ENCODE measurements at regions not wholly inside any gene's neighbourhood (a gene's known extent, or its start where the extent isn't known, plus 50 kb on each side); places are given as distances from the start of the nearest gene placed in this dataset.

DNA sequence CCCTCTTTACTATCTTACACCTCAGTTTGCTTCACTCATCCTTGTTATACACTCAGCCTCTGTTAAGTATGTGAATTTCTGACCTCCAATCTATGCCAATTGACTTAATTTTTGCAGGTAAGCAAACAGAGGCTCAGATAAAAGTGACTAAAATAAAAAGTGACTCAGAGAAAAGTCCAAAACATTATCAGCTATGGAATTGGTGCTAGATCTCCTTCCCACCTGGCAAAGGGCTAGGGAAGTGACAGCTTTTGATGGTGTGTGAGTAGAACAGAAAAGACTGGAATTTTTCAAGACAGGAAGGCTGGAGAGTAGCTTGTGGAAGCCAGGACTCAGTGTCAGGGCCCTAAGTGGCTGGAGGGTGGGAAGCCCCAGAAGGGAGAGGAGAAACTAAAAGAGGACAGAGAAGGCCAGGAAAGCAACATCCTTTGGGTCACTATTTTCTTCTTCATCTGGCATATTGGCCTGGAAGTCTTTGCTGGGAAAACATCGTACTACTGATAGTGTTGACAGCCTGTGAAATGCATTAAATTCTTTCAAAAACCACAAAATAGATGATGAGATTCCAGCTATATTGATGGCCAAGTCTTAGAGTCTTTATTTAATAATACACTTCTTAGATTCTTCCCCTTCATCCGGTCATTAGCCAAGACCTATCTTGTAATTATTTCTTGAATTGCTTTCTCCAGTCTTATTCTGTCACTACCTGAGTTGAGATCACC lies 392.8 kb downstream of the RAPGEF2 start:
- Histone ChIP-seq H3K36me3 (ENCODE audit: control insufficient read depth in 2 of 2, insufficient read depth in 2 of 2, low read length in 1 of 2) (no peaks in the 10 kb centered on the region), H4K20me1 (ENCODE audit: control insufficient read depth, insufficient read depth) (no peaks in the 10 kb centered on the region), H2AFZ (ENCODE audit: control insufficient read depth, low read depth, low read length) (no peak overlapping the region), H3K4me3 (no peak overlapping the region), H3K9ac (ENCODE audit: control insufficient read depth, insufficient read depth, low read length) (no peak overlapping the region), H3K9me3 (replicated peaks; ENCODE audit: control insufficient read depth, insufficient read depth, low read length) (no peaks in the 10 kb centered on the region), H3K4me1 (ENCODE audit: control insufficient read depth, insufficient read depth, low read length) (no peaks in the 10 kb centered on the region), H3K79me2 (ENCODE audit: control insufficient read depth, insufficient read depth, low read length) (no peaks in the 10 kb centered on the region), H3K27ac (ENCODE audit: control insufficient read depth, insufficient read depth) (no peak overlapping the region), H3K4me2 (ENCODE audit: control insufficient read depth, insufficient read depth) (no peak overlapping the region), H3K27me3 (replicated peaks in 1 of 2; ENCODE audit: control insufficient read depth in 2 of 2, insufficient read depth in 2 of 2, low read length in 1 of 2) (no peaks in the 10 kb centered on the region)
- POLR2A ChIA-PET, result no interaction called here
- BruUV-seq (replicated peaks), result no TSS peak
- no peak for ATAC-seq
- in situ Hi-C loops (cut with MboI) (no loop called here), intact Hi-C loops (cut with micrococcal nuclease; ENCODE audit: unreplicated experiment) (no loop called here)
- CTCF ChIA-PET, result interaction anchor here (2.1 kb wide), 1 partner anchor 10 kb away, joined by 7 read pairs; no protein-coding TSS in a partner anchor
- no peak for DNase-seq (ENCODE audit: low read depth, low spot score)
- RAD21 ChIA-PET (ENCODE audit: unreplicated experiment), result no interaction called here
- SMC1A ChIA-PET (ENCODE audit: uncharacterized antibody, unreplicated experiment), result no interaction called here
- 31% methylated on average over 2 of the region's 2 CpGs for WGBS (ENCODE audit: insufficient coverage, insufficient replicate concordance, low lambda C conversion rate, missing lambda C conversion rate)
- no peak for TF ChIP-seq SP1 (IDR thresholded peaks at IDR 0.05; ENCODE audit: low read depth, low read length)
- TF ChIP-seq, protein P1, sequence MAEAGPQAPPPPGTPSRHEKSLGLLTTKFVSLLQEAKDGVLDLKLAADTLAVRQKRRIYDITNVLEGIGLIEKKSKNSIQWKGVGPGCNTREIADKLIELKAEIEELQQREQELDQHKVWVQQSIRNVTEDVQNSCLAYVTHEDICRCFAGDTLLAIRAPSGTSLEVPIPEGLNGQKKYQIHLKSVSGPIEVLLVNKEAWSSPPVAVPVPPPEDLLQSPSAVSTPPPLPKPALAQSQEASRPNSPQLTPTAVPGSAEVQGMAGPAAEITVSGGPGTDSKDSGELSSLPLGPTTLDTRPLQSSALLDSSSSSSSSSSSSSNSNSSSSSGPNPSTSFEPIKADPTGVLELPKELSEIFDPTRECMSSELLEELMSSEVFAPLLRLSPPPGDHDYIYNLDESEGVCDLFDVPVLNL (IDR thresholded peaks at IDR 0.05; ENCODE audit: low read depth, low read length), result no peak
- no peak for TF ChIP-seq SUPT20H (IDR thresholded peaks at IDR 0.05; ENCODE audit: borderline replicate concordance, control insufficient read depth, low read depth, low read length)
- TF ChIP-seq MXI1 (IDR thresholded peaks at IDR 0.05; ENCODE audit: low read depth, low read length), result no peak
- FAIRE-seq, result no peak

DNA sequence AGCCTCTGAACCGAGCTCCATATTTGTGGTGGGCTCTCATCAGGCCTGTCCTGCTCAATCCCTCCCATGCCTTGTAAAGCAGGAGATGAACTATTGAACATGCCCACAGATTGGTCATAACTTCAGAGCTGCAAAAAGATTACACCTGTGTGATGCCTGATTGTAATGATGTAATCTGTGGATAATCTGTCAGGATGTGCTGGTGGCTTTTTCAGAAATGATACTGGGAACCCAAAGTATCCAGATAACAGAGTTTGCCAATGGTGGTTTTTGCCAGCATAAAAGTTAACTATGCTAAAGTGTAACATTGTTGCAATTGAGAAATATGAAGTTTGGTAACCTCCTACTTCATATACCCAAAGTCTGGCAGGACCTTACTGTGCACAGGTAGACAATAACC lies 393.4 kb downstream of the RAPGEF2 start:
- Histone ChIP-seq H3K4me1 (ENCODE audit: control insufficient read depth, insufficient read depth, low read length) (no peaks in the 10 kb centered on the region), H3K9me3 (replicated peaks; ENCODE audit: control insufficient read depth, insufficient read depth, low read length) (no peaks in the 10 kb centered on the region), H3K27me3 (replicated peaks in 1 of 2; ENCODE audit: control insufficient read depth in 2 of 2, insufficient read depth in 2 of 2, low read length in 1 of 2) (no peaks in the 10 kb centered on the region), H3K4me3 (no peak overlapping the region), H3K36me3 (ENCODE audit: control insufficient read depth in 2 of 2, insufficient read depth in 2 of 2, low read length in 1 of 2) (no peaks in the 10 kb centered on the region), H2AFZ (ENCODE audit: control insufficient read depth, low read depth, low read length) (no peak overlapping the region), H3K9ac (ENCODE audit: control insufficient read depth, insufficient read depth, low read length) (no peak overlapping the region), H3K4me2 (ENCODE audit: control insufficient read depth, insufficient read depth) (no peak overlapping the region), H4K20me1 (ENCODE audit: control insufficient read depth, insufficient read depth) (no peaks in the 10 kb centered on the region), H3K27ac (ENCODE audit: control insufficient read depth, insufficient read depth) (no peak overlapping the region), H3K79me2 (ENCODE audit: control insufficient read depth, insufficient read depth, low read length) (no peaks in the 10 kb centered on the region)
- SMC1A ChIA-PET (ENCODE audit: uncharacterized antibody, unreplicated experiment), result no interaction called here
- FAIRE-seq (no peak), DNase-seq (ENCODE audit: low read depth, low spot score) (no peak), ATAC-seq (no peak)
- RAD21 ChIA-PET (ENCODE audit: unreplicated experiment), result interaction anchor here (1.8 kb wide), 1 partner anchor 9 kb away, joined by 6 read pairs; no protein-coding TSS in a partner anchor
- in situ Hi-C loops (cut with MboI), result no loop called here
- intact Hi-C loops (cut with micrococcal nuclease; ENCODE audit: unreplicated experiment), result no loop called here
- no TSS peak for BruUV-seq (replicated peaks)
- WGBS (ENCODE audit: insufficient coverage, insufficient replicate concordance, low lambda C conversion rate, missing lambda C conversion rate), result 0% methylated on average over 1 of the region's 1 CpG
- CTCF ChIA-PET, result interaction anchor here (2.1 kb wide), 1 partner anchor 11 kb away, joined by 7 read pairs; no protein-coding TSS in a partner anchor
- POLR2A ChIA-PET, result no interaction called here
- TF ChIP-seq, protein P2, sequence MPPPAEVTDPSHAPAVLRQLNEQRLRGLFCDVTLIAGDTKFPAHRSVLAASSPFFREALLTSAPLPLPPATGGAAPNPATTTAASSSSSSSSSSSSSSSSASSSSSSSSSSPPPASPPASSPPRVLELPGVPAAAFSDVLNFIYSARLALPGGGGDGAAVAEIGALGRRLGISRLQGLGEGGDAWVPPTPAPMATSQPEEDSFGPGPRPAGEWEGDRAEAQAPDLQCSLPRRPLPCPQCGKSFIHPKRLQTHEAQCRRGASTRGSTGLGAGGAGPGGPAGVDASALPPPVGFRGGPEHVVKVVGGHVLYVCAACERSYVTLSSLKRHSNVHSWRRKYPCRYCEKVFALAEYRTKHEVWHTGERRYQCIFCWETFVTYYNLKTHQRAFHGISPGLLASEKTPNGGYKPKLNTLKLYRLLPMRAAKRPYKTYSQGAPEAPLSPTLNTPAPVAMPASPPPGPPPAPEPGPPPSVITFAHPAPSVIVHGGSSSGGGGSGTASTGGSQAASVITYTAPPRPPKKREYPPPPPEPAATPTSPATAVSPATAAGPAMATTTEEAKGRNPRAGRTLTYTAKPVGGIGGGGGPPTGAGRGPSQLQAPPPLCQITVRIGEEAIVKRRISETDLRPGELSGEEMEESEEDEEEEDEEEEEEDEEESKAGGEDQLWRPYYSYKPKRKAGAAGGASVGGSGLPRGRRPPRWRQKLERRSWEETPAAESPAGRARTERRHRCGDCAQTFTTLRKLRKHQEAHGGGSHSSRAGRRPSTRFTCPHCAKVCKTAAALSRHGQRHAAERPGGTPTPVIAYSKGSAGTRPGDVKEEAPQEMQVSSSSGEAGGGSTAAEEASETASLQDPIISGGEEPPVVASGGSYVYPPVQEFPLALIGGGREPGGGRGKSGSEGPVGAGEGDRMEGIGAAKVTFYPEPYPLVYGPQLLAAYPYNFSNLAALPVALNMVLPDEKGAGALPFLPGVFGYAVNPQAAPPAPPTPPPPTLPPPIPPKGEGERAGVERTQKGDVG (CRISPR knock-in tag; IDR thresholded peaks at IDR 0.05), result no peak
- TF ChIP-seq, protein P3, sequence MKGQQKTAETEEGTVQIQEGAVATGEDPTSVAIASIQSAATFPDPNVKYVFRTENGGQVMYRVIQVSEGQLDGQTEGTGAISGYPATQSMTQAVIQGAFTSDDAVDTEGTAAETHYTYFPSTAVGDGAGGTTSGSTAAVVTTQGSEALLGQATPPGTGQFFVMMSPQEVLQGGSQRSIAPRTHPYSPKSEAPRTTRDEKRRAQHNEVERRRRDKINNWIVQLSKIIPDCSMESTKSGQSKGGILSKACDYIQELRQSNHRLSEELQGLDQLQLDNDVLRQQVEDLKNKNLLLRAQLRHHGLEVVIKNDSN (IDR thresholded peaks at IDR 0.05; ENCODE audit: borderline replicate concordance, extremely low read length, insufficient read depth, low read depth, low read length), result no peak
- TF ChIP-seq, protein P4, sequence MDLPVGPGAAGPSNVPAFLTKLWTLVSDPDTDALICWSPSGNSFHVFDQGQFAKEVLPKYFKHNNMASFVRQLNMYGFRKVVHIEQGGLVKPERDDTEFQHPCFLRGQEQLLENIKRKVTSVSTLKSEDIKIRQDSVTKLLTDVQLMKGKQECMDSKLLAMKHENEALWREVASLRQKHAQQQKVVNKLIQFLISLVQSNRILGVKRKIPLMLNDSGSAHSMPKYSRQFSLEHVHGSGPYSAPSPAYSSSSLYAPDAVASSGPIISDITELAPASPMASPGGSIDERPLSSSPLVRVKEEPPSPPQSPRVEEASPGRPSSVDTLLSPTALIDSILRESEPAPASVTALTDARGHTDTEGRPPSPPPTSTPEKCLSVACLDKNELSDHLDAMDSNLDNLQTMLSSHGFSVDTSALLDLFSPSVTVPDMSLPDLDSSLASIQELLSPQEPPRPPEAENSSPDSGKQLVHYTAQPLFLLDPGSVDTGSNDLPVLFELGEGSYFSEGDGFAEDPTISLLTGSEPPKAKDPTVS (IDR thresholded peaks at IDR 0.05; ENCODE audit: low read depth, low read length), result no peak
- TF ChIP-seq IKZF2 (IDR thresholded peaks at IDR 0.05), result no peak
